HepG2 (cell line): ENCODE measurements at regions not wholly inside any gene's neighbourhood (a gene's known extent, or its start where the extent isn't known, plus 50 kb on each side); places are given as distances from the start of the nearest gene placed in this dataset.

Experiments
- ATF6 ChIP-seq: sonication (generic); formaldehyde crosslinking; conservative IDR thresholded peaks from 2 replicates; pipeline ENCODE4 v1.4.0; 2020; ENCODE audit warnings: missing genetic modification reagents
- ATRX ChIP-seq: sonication (generic); formaldehyde crosslinking; IDR thresholded peaks from 2 replicates; pipeline ENCODE4 v1.4.0; 2020; ENCODE audit warnings: missing genetic modification reagents, borderline replicate concordance
- FOXA1 ChIP-seq, 2 experiments: fragments of 450-650 bp in 1 of 2; sonication (generic) in 1 of 2; formaldehyde crosslinking in 1 of 2; IDR thresholded peaks; 2 replicates each; pipeline versions ENCODE4 v1.4.0 to v1.6.1; 2016 to 2020; ENCODE audit warnings: missing genetic modification reagents in 1 of 2
- HBP1 ChIP-seq: IDR thresholded peaks from 2 replicates; pipeline ENCODE4 v1.6.1; 2016; ENCODE audit warnings: low read depth, control low read depth
- HCFC1 ChIP-seq: fragments of 150-350 bp; IDR thresholded peaks from 2 replicates; pipeline ENCODE4 v1.6.1; 2014; ENCODE audit warnings: low read depth, low read length
- KLF16 ChIP-seq, 2 experiments: sonication (generic) in 1 of 2; formaldehyde crosslinking in 1 of 2; IDR thresholded peaks; 2 replicates each; pipeline versions ENCODE4 v1.6.1 to v1.8.0; 2016 to 2023; ENCODE audit warnings: missing genetic modification reagents in 2 of 2, missing compliant biosample characterization in 1 of 2
- MYC ChIP-seq: sonication (generic); formaldehyde crosslinking; IDR thresholded peaks from 2 replicates; pipeline ENCODE4 v1.9.0; 2021; ENCODE audit warnings: missing genetic modification reagents, borderline replicate concordance
- SMC3 ChIP-seq: IDR thresholded peaks from 2 replicates; pipeline ENCODE4 v1.6.1; 2011; ENCODE audit warnings: low read length, improper control_type of control experiment
- ZNF407 ChIP-seq: sonication (generic); formaldehyde crosslinking; IDR thresholded peaks from one replicate; pipeline ENCODE4 v1.5.1; 2020; ENCODE audit warnings: mild to moderate bottlenecking, missing genetic modification reagents; ENCODE audit errors: not compliant biosample characterization
- ZNF577 ChIP-seq: sonication (generic); formaldehyde crosslinking; IDR thresholded peaks from 2 replicates; pipeline ENCODE4 v1.4.0; 2020; ENCODE audit warnings: mild to moderate bottlenecking, low read depth, missing genetic modification reagents, borderline replicate concordance
- ZNF709 ChIP-seq: sonication (generic); formaldehyde crosslinking; IDR thresholded peaks from 2 replicates; pipeline ENCODE4 v1.5.0; 2020; ENCODE audit warnings: mild to moderate bottlenecking, missing genetic modification reagents
- ZSCAN5A ChIP-seq: sonication (generic); formaldehyde crosslinking; IDR thresholded peaks from 2 replicates; pipeline ENCODE4 v1.8.0; 2022; ENCODE audit warnings: mild to moderate bottlenecking, missing genetic modification reagents, borderline replicate concordance
- TF ChIP-seq, protein P1 (sequence below): sonication (generic); formaldehyde crosslinking; IDR thresholded peaks from 2 replicates; pipeline ENCODE4 v1.4.0; 2020; ENCODE audit warnings: missing genetic modification reagents
- TF ChIP-seq, protein P2 (sequence below): sonication (generic); formaldehyde crosslinking; IDR thresholded peaks from 2 replicates; pipeline ENCODE4 v1.5.0; 2020; ENCODE audit warnings: mild to moderate bottlenecking, missing genetic modification reagents, moderate library complexity

DNA sequence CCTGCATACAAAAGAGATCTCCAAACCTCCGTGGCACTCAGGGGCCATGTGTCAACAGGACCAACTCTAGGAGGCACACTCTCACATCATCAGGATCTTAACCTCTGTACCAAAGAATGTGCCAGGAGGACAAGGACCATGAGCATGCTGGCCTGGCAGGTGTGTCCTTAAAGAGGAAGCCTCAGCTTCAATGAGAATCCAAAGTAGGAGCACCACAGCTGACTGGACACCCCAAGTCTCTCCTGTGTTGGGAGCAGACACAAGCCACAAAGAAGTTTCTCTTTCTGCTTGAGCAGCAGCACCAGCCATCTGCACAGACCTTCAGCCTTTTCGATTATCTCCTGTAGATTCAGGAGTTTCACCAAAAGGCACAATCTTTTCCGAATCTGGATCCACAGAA, 1734.5 kb downstream of the TP53TG3F start:
- no peak for TF ChIP-seq ZNF407 (CRISPR knock-in tag)
- TF ChIP-seq, protein P1, sequence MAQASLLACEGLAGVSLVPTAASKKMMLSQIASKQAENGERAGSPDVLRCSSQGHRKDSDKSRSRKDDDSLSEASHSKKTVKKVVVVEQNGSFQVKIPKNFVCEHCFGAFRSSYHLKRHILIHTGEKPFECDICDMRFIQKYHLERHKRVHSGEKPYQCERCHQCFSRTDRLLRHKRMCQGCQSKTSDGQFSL (CRISPR knock-in tag): no peak
- TF ChIP-seq, protein P2, sequence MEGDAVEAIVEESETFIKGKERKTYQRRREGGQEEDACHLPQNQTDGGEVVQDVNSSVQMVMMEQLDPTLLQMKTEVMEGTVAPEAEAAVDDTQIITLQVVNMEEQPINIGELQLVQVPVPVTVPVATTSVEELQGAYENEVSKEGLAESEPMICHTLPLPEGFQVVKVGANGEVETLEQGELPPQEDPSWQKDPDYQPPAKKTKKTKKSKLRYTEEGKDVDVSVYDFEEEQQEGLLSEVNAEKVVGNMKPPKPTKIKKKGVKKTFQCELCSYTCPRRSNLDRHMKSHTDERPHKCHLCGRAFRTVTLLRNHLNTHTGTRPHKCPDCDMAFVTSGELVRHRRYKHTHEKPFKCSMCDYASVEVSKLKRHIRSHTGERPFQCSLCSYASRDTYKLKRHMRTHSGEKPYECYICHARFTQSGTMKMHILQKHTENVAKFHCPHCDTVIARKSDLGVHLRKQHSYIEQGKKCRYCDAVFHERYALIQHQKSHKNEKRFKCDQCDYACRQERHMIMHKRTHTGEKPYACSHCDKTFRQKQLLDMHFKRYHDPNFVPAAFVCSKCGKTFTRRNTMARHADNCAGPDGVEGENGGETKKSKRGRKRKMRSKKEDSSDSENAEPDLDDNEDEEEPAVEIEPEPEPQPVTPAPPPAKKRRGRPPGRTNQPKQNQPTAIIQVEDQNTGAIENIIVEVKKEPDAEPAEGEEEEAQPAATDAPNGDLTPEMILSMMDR: no peak
- no peak for TF ChIP-seq HCFC1
- no peak for TF ChIP-seq ZSCAN5A (CRISPR knock-in tag)
- no peak for TF ChIP-seq ZNF577
- no peak for TF ChIP-seq ZNF709 (CRISPR knock-in tag)
- TF ChIP-seq ATF6 (CRISPR knock-in tag): no peak
- no peak for TF ChIP-seq SMC3
- TF ChIP-seq FOXA1 (IDR thresholded peaks at IDR 0.05): no peak
- TF ChIP-seq FOXA1 (CRISPR knock-in tag; IDR thresholded peaks at IDR 0.05): no peak
- no peak for TF ChIP-seq KLF16 (CRISPR knock-in tag; IDR thresholded peaks at IDR 0.05)
- TF ChIP-seq ATRX (CRISPR knock-in tag): no peak
- TF ChIP-seq HBP1 (CRISPR knock-in tag): no peak
- no peak for TF ChIP-seq MYC (CRISPR knock-in tag)
